Mucosa of rectum (tissue), 2 donors: ENCODE measurements at regions not wholly inside any gene's neighbourhood (a gene's known extent, or its start where the extent isn't known, plus 50 kb on each side); places are given as distances from the start of the nearest gene placed in this dataset.

ENCODE experiments used
- H3K27ac ChIP-seq, 2 donors: one replicate each; pipeline ENCODE4 v1.7.0; 2013; ENCODE audit warnings: inconsistent platforms in 2 of 2, low read depth in 2 of 2, low read length in 2 of 2
- H3K27me3 ChIP-seq, 2 donors: one replicate each; pipeline ENCODE4 v1.7.0; 2013; ENCODE audit warnings: low read length in 2 of 2; ENCODE audit not compliant: control insufficient read depth in 2 of 2, insufficient read depth in 2 of 2
- H3K36me3 ChIP-seq, 2 donors: one replicate each; pipeline ENCODE4 v1.7.0; 2013; ENCODE audit warnings: low read length in 2 of 2; ENCODE audit not compliant: control insufficient read depth in 2 of 2, insufficient read depth in 2 of 2
- H3K4me1 ChIP-seq, 2 donors: one replicate each; pipeline ENCODE4 v1.7.0; 2013; ENCODE audit warnings: low read length in 2 of 2, mild to moderate bottlenecking in 1 of 2; ENCODE audit not compliant: control insufficient read depth in 2 of 2, insufficient read depth in 2 of 2
- H3K4me3 ChIP-seq, 2 donors: one replicate each; pipeline ENCODE4 v1.7.0; 2013; ENCODE audit warnings: low read length in 2 of 2
- H3K9ac ChIP-seq, 2 donors: one replicate each; pipeline ENCODE4 v1.7.0; 2013; ENCODE audit warnings: low read length in 2 of 2, low read depth in 1 of 2, mild to moderate bottlenecking in 1 of 2
- H3K9me3 ChIP-seq, 2 donors: one replicate each; pipeline ENCODE4 v1.7.0; 2013; ENCODE audit warnings: low read length in 2 of 2; ENCODE audit not compliant: control insufficient read depth in 2 of 2
- donor health status: healthy.
- donor health status: Normal muscosa, but diverticular disease.

DNA sequence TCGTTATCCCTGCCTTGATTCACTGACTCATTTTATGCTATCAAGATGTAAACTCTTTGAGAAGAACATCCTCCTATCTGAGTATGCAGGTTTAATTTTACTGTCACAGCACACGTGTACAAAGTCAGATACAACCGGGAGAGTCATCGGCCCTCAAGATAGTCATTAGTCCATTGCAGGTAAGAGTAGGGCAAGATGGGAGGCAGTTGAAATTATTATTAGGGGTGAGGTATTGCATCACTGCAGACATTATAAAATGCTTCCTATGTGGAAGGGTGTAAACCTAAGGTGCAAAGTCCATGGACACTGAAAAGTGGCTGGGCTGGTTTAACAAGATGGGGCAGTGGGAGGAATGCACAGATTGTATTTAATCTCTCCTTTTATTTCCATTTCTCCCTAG lies 113.7 kb downstream of the ARL4A start:
- no peaks in the 10 kb centered on the region for H3K9me3 ChIP-seq
- H3K27ac ChIP-seq: peak overlapping the region; percentile 67 to 92
- H3K4me3 ChIP-seq: no peak overlapping the region
- peaks cover 3 to 27% of the 10 kb centered on the region in 2 donors for H3K4me1 ChIP-seq
- no peak overlapping the region for H3K9ac ChIP-seq
- no peaks in the 10 kb centered on the region for H3K27me3 ChIP-seq
- no peaks in the 10 kb centered on the region for H3K36me3 ChIP-seq

DNA sequence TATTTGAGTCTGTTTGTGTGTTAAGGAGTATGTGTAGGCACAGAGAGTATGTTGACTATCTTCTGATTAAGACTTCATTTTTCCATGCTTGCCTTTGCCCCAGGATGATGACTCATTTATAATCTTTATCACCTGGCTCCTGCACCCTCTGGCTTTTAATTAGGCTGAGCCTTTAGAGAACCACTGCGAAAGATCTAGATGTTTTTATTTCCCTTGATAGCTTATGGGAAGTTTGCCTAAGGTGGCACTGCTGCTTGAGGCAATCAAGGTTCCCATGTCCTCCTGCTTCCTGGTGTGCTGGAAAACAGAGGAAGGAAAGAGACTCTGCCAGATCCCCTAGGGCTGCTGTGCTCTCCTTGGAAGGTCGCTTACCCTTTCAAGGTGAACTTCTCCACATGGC lies 114.6 kb downstream of the ARL4A start:
- Histone ChIP-seq H3K9ac (peak overlapping the region in 1 of 2 donors; percentile 42), H3K27me3 (no peaks in the 10 kb centered on the region), H3K4me3 (peak overlapping the region; percentile 49 to 50), H3K9me3 (no peaks in the 10 kb centered on the region), H3K4me1 (peaks cover 3 to 27% of the 10 kb centered on the region in 2 donors), H3K36me3 (no peaks in the 10 kb centered on the region), H3K27ac (peak overlapping the region; percentile 65 to 92)

- peak overlapping the region in 1 of 2 donors; percentile 92 for H3K27ac ChIP-seq
- H3K36me3 ChIP-seq: no peaks in the 10 kb centered on the region
- H3K4me1 ChIP-seq: peaks cover 3 to 27% of the 10 kb centered on the region in 2 donors
- no peaks in the 10 kb centered on the region for H3K27me3 ChIP-seq
- no peak overlapping the region for H3K9ac ChIP-seq
- H3K4me3 ChIP-seq: peak overlapping the region; percentile 2 to 40
- no peaks in the 10 kb centered on the region for H3K9me3 ChIP-seq
Observed at GRCh38 chr7:12803542-12803941, 116.1 kb downstream of the ARL4A start.

- Histone ChIP-seq H3K9me3 (no peaks in the 10 kb centered on the region), H3K4me1 (peaks cover 3 to 25% of the 10 kb centered on the region in 2 donors), H3K36me3 (no peaks in the 10 kb centered on the region), H3K27ac (no peak overlapping the region), H3K27me3 (no peaks in the 10 kb centered on the region), H3K4me3 (no peak overlapping the region), H3K9ac (no peak overlapping the region)
Observed at GRCh38 chr7:12805518-12805928, 118.1 kb downstream of the ARL4A start.

- Histone ChIP-seq H3K9me3 (no peaks in the 10 kb centered on the region), H3K4me3 (no peak overlapping the region), H3K27ac (no peak overlapping the region), H3K9ac (no peak overlapping the region), H3K27me3 (no peaks in the 10 kb centered on the region), H3K4me1 (peaks cover 0 to 20% of the 10 kb centered on the region in 2 donors), H3K36me3 (no peaks in the 10 kb centered on the region)
Observed at GRCh38 chr7:12805957-12806356, 118.5 kb downstream of the ARL4A start.

- Histone ChIP-seq H3K4me1 (no peaks in the 10 kb centered on the region), H3K9me3 (no peaks in the 10 kb centered on the region), H3K27ac (no peak overlapping the region), H3K36me3 (no peaks in the 10 kb centered on the region), H3K27me3 (no peaks in the 10 kb centered on the region), H3K4me3 (no peak overlapping the region), H3K9ac (no peak overlapping the region)
Observed at GRCh38 chr7:12809476-12809875, 122.0 kb downstream of the ARL4A start.

- Histone ChIP-seq H3K36me3 (no peaks in the 10 kb centered on the region), H3K27me3 (no peaks in the 10 kb centered on the region), H3K4me1 (no peaks in the 10 kb centered on the region), H3K9me3 (no peaks in the 10 kb centered on the region), H3K4me3 (no peak overlapping the region), H3K27ac (no peak overlapping the region), H3K9ac (no peak overlapping the region)
Observed at GRCh38 chr7:12812111-12812510, 124.7 kb downstream of the ARL4A start.

GRCh38 chr7:12814107-12814506 lies 126.7 kb downstream of the ARL4A start:
- Histone ChIP-seq H3K36me3 (no peaks in the 10 kb centered on the region), H3K4me1 (no peaks in the 10 kb centered on the region), H3K27me3 (no peaks in the 10 kb centered on the region), H3K4me3 (no peak overlapping the region), H3K27ac (no peak overlapping the region), H3K9ac (no peak overlapping the region), H3K9me3 (no peaks in the 10 kb centered on the region)

GRCh38 chr7:12814828-12815227 lies 127.4 kb downstream of the ARL4A start:
- Histone ChIP-seq H3K36me3 (no peaks in the 10 kb centered on the region), H3K9ac (no peak overlapping the region), H3K9me3 (no peaks in the 10 kb centered on the region), H3K27ac (no peak overlapping the region), H3K4me3 (no peak overlapping the region), H3K4me1 (no peaks in the 10 kb centered on the region), H3K27me3 (no peaks in the 10 kb centered on the region)

- Histone ChIP-seq H3K27ac (no peak overlapping the region), H3K9ac (no peak overlapping the region), H3K27me3 (no peaks in the 10 kb centered on the region), H3K36me3 (no peaks in the 10 kb centered on the region), H3K9me3 (no peaks in the 10 kb centered on the region), H3K4me1 (no peaks in the 10 kb centered on the region), H3K4me3 (no peak overlapping the region)
Observed at GRCh38 chr7:12815426-12815825, 128.0 kb downstream of the ARL4A start.

DNA sequence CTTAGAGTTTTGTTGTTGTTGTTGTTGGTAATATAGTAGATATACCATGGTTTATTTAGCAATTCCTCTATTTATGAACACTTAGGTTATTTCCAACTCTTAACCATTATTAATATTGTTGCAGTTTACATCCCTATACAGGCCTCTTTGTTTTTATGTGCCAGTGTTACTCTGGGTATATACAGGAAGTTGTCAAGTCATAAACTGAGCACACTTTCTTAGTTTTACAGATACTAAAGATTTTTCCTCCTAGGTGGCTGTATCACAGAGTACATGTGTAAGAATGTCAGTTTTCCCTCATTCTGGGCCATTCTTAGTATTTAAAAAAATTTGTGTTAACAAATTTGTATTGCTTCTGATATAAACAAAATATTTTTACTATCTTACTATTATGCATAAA lies 128.4 kb downstream of the ARL4A start:
- H3K4me1 ChIP-seq: no peaks in the 10 kb centered on the region
- no peak overlapping the region for H3K9ac ChIP-seq
- H3K27me3 ChIP-seq: no peaks in the 10 kb centered on the region
- no peak overlapping the region for H3K4me3 ChIP-seq
- no peak overlapping the region for H3K27ac ChIP-seq
- no peaks in the 10 kb centered on the region for H3K36me3 ChIP-seq
- H3K9me3 ChIP-seq: no peaks in the 10 kb centered on the region
